CD4-positive, alpha-beta T cell treated with Interleukin-15 for 1 hour (primary cell): ENCODE measurements at regions not wholly inside any gene's neighbourhood (a gene's known extent, or its start where the extent isn't known, plus 50 kb on each side); places are given as distances from the start of the nearest gene placed in this dataset.
"Not testable (repeated sequence)": the region's sequence is repeated elsewhere in the genome, so short reads cannot be mapped to it uniquely, and the experiment has no call there.

ENCODE experiments used
- DNase-seq: peaks from one replicate; pipeline ENCODE4 v3.0.0-alpha.2; 2020

DNA sequence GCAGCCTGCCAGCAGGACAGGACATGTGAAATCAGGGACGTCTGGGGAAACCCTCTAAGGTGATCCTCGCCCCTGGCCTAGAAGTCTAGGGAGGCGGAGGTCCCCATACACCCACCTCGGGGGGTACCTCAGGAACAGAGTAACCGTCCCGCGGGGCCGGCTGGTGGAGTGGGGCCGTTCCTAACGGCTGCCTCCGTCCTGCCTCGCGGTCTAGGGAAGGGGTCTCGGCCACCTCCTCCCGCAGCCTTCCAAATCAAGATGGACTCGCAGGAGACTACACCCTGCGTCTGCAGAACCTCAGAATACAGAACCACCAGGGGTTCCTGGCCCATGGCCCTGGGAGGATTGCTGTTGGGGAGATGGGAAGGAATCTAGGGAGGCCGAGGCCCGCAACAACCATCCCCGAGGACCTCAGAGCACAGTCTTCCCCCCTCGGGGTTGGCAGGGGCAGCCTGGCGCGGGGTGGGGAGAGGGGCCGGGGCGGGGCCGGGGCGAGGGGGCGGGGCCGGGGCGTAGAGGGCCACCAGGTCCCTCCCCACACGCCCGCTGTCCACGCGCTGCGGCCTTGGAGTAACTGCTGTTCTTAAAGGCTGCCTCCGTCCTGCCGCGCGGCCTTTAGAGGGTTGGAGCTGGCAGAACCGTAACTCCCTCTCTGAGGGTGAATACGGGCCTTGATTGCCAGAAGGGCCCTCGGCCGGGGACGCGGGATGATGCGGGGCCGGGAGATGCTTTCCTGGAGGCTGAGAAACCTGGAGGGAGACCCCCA lies 89.0 kb upstream of the MLN start:
- DNase-seq, result no peak

DNA sequence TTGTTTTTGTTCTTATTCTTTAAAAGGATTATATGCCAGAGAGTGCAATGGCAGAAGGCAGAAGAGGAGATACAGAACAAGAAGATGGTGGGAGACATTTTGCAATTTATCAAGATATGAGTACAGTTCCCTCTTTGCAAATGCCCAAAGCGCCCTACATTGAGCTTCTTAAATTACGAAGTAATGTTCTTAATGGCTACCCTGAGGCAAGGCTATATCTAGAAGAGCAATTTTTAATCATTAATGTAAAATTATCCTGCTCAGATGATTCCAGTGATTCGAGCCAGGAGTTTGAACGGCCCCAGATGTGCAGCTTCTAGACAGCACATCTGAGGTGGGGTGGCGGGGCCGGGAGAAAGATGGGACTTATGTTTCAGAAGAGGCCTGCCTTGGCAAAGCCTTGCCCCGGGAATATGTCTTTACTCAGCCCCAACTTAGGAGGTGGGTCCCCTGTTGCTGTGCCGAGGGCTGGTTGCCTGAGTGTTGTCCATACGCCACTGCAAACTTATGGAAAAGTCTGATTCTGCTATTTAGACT lies 84.9 kb upstream of the MLN start:
- DNase-seq, result no peak

DNA sequence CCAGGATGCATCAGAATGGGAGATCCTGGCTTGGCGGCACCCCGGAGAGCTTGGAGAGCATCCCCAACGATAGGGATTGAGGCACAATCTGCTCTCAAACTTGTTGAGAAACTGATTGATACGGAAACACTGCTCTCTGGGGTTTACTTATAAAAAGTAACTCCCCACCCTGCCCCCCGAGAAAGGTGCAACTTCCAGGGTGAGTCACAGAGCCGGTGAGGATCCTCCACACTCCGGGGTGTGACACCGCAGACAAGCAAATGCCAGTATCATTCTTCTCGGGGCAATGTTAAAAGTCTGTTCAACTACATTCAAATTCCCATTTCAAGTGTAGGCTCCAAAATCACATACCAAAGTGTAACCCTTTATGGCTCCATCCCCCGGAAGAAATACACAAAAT lies 84.4 kb upstream of the MLN start:
- no peak for DNase-seq

DNA sequence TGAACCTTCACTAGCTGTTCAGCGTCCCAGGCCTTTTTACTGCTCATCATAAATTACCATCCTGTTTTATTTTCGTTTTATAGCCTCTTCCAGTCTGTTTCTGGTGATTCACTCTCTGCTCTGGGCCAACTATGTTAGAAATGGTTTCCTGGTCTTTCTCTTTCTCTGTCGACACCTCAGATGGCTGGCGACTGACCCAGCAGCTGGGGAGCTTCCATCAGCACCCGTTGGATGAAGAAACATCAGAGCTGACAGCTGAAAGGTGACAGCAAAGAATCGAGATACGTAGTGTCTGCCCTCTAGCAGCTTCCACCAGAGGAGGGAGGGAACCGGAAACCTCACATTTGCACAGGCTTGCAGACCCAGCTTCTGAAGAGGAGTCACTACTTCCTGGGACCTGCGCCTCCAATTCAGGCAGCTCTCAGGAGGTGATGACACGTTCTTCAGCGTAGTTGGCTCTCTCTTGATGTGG lies 82.9 kb upstream of the MLN start:
- no peak for DNase-seq

DNA sequence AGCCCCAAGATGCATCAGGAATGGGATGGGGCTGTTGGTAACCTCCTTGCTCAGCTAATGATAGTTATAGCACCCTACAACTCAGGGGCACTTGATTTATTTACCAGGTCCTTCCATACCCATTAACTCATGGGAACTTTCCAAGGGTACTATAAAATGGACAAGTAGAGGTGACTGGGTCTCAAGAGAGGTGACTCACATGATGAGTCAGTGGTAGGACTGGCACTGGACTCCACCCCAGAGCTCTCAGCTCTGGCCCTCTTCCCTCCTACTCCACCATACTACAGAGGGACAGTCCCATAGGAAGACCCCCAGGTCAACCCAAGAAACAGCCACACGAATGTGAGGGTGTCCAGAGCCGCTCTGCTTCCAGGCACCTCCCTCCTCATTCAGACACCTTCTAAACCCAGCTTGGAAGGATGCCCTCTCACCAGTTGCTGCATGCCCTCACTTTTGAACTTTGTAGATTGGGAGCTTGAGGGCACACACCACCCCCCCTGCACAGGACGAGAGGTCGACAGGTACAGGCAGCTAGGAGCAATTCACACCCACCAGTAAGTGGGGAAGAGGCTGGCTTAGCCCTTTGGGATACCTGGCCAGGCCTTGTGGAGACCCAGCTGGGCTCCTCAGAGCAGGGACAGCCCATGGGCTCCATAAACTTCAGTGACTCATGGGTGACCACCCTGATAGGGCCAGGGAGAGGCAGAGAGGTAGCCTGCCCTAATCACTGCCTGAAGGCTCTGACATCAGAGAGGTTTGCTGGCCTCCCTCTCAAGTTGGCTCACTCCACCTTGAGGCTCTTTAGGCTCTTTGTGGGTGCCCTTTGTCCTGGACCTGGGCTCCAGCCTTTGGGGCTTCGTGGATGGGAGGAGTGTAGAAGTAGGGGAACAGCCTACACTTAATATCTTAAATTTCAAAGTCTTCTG lies 81.6 kb upstream of the MLN start:
- DNase-seq, result no peak

DNA sequence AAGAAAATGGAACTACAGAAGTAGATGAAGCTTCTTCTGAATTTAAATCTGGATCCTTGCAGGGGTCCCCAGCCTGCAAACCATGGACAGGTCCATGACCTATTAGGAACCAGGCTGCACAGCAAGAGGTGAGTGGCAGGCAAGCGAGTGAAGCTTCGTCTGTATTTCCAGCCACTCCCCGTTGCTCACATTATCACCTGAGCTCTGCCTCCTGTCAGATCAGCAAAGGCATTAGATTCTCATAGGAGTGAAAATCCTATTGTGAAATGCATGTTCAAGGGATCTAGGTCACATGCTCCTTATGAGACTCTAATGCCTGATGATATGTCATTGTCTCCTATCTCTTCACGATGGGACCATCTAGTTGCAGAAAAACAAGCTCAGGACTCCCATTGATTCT lies 79.8 kb upstream of the MLN start:
- DNase-seq, result not testable (repeated sequence)

GRCh38 chr6:33882154-33882553 lies 78.4 kb upstream of the MLN start:
- DNase-seq, result no peak

DNA sequence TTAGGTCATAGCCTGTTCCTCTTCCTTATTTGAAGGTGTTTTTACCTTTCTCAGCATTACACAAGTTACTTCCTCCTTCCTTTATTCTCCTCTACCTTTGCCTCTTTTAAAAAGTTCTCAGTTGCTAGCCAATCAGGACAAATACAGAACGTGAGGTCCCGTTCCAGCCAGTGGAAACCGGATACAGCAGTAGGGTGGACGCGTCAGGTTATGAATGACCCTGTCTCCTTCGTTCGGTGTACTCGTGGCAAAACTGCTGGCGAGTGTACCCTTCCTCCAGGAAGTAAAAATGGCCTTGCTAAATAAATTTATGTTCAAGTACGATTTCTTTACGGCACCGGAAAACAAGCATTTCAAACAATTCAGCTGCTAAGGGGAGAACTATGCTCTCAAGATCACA lies 77.0 kb upstream of the MLN start:
- no peak for DNase-seq

- no peak for DNase-seq
Observed at GRCh38 chr6:33880104-33880678, 76.4 kb upstream of the MLN start.

GRCh38 chr6:33878562-33878961 lies 74.8 kb upstream of the MLN start:
- no peak for DNase-seq

DNA sequence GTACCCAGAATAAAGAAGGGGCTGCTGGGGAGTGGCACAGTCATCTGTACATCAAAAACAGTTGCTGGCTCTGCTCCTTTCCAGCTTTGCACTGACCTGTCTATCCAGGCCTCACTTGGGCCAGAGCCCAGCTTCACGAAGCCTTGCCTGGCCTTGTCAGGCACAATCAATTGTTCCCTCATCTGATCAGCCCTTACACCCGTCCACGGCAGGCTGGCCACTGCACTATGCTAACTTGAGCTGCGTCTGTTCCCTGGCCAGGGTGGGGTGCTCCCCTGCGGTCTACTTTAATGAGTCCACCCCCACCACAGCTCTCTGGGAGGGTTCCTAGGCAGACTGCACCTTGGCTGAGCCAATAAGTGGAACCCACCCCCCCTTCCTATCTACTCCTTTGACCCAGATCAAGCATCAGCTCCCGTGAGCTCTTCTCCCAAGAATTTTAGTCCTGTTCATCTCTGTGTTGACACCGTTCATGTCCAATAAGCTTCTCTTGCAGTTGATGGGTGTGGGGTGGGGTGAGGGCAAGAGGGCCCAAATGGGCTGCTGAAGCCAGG lies 74.3 kb upstream of the MLN start:
- DNase-seq, result no peak

DNA sequence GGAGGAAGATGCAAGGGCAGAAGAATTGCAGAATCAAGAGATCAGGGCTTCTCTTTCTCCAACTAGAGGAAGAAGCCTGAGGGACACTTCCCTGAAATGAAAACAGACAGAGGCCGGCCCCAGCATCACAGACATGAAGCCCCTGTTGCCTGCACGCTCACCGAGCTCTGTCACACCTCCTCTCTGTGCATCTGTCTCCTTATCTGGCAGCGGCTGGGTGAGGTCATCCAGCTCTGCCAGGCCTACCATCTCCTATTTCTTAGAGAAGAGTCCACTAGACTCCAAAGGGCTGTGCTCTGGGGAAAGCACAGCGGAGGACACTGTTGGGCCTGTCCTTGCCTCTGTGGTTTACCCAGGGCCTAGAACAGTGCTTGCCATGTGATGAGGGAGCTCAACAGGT lies 71.9 kb upstream of the MLN start:
- no peak for DNase-seq

DNA sequence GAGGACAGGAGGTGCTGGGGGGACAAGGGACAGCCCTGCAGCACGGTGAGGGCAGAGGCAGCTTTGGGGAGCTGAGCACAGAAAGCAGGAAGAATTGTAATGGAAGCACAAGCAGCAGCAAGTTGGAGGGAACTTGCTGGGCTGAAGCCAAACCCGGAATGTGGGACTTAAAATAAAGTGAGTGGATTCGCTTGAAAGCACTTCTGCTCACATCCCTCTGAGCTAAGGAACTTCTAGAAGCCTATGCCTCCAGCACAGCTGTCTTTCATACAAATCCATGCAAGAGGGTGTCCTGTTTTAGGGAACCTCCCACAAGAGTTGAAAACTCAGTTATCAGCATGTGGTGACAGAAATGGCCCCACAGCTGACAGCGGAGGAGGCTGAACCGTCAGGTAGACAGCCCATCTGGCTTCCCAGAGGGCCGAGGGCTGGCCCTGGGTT lies 71.4 kb upstream of the MLN start:
- no peak for DNase-seq

GRCh38 chr6:33874136-33874760 lies 70.4 kb upstream of the MLN start:
- no peak for DNase-seq

- DNase-seq, result no peak
Observed at GRCh38 chr6:33872761-33873160, 69.0 kb upstream of the MLN start.

DNA sequence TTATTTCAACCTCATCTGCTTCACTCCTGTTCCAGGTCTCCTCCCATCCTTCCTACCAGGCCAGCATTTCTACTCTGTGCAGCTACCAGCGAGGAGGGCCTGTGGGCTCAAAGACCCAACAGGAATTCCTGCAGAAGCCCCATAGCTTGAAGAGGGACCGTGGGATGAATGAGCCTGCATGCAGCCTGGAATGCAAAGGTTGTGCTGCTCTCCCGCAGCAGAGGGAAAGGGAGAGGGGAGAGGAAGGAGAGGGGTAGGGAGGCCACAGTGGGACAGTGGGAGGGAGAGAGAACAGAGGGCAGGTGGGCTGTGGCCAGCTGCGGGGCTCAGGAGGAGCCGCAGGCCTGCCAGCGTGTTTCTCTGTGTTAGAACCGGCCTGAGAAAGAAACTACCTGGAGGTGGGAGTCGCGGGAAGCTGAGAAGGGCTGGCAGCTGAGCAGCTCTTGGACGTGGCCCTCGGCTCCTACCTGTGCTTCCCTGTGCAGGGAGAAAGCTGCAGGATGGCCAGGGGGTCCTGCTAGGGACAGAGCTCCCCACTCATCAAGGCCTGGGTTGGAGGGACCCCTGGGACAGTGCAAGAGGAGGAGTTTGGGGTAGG lies 66.1 kb upstream of the MLN start:
- DNase-seq, result no peak

DNA sequence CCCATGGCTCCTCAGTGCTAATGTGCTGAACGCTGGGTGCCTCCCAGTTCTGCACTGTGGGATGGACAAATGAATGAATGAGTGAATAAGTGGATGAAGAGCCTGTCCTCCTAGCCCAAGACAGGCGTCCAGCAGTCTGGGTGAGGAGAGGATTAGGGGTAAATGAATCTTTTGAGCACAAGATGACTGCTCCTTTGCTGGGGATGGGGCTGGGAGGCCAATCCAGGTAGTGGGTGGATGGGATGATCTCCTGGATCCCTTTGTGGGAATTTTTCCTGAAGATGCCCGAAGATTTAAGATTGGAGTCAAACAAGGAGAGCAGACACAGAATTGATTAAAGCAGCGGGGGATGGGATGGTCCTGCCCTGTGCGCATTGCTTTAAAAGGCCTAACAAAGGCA lies 65.3 kb upstream of the MLN start:
- no peak for DNase-seq

- DNase-seq, result no peak
Observed at GRCh38 chr6:33868141-33868540, 64.3 kb upstream of the MLN start.

DNA sequence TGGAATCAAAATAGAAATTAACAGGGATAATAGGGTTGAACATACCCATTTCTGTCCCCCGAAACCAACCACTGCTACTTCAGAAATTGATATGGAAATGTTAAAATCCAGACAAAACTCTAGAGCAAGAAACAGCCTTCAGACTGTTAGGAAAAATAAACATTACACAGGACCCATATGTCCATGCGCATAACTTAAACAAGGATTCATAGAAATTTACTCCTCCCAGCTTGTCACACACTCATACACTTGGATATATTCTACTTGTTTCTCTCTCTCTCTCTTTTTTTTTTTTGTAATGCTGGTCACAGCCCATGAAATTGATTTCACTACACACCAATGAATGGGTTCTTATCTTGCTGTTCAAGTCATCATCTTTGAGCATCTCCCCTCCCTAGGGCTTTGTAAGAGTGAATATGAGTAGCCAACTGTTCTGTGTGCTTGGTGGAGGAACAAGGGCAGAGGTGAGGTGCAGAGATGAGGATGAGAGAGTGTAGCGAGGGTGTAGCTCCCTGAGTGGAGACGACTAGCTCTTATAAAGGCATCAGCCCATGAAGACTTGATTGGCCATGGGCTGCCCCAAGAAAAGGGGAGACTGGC lies 61.8 kb upstream of the MLN start:
- DNase-seq, result no peak

- DNase-seq, result no peak
Observed at GRCh38 chr6:33863723-33864440, 60.1 kb upstream of the MLN start.

DNA sequence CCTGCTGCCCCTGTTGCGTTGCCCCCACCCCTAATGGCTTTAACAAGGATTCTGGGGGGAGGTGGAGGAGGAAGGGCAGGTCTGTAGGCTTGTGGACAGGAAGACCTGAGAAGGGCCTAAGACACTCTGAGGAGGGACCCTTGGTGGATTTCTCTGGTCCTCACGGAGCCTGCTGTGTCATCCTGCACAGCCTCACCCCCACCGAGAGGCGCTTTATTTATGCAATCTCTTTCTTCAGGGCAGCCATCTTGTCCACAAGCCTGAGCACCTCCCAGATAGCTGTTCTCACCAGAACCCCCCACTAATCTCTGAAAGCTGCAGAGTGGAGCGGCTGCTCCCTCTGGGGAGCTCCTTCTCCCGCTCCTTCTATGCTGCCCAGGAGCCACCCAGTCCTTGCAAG lies 59.3 kb upstream of the MLN start:
- DNase-seq, result no peak
